Subcutaneous abdominal adipose tissue (tissue), 5 donors: ENCODE measurements at regions not wholly inside any gene's neighbourhood (a gene's known extent, or its start where the extent isn't known, plus 50 kb on each side); places are given as distances from the start of the nearest gene placed in this dataset.

Experiments used
- H3K27ac ChIP-seq: one replicate; pipeline ENCODE4 v1.7.0; 2013; ENCODE audit warnings: low read depth, mild to moderate bottlenecking, inconsistent platforms, low read length, moderate library complexity
- H3K27me3 ChIP-seq, 5 donors: one replicate each; pipeline ENCODE4 v1.7.0; 2013; ENCODE audit warnings: low read length in 5 of 5, inconsistent platforms in 1 of 5; ENCODE audit not compliant: control insufficient read depth in 5 of 5, insufficient read depth in 4 of 5
- H3K36me3 ChIP-seq, 5 donors: one replicate each; pipeline ENCODE4 v1.7.0; 2013; ENCODE audit warnings: low read length in 5 of 5; ENCODE audit not compliant: control insufficient read depth in 5 of 5, insufficient read depth in 5 of 5
- H3K4me1 ChIP-seq, 5 donors: one replicate each; pipeline ENCODE4 v1.7.0; 2013; ENCODE audit warnings: low read length in 5 of 5, mild to moderate bottlenecking in 3 of 5, moderate library complexity in 1 of 5; ENCODE audit not compliant: control insufficient read depth in 5 of 5, insufficient read depth in 5 of 5
- H3K4me3 ChIP-seq, 5 donors: one replicate each; pipeline ENCODE4 v1.7.0; 2013; ENCODE audit warnings: low read length in 5 of 5, low read depth in 1 of 5
- H3K9ac ChIP-seq, 5 donors: one replicate each; pipeline ENCODE4 v1.7.0; 2013; ENCODE audit warnings: low read length in 5 of 5, mild to moderate bottlenecking in 4 of 5, moderate library complexity in 3 of 5
- H3K9me3 ChIP-seq, 5 donors: one replicate each; pipeline ENCODE4 v1.7.0; 2013; ENCODE audit warnings: low read length in 5 of 5; ENCODE audit not compliant: control insufficient read depth in 5 of 5
- donor health status: healthy.
- donor health status: healthy.
- donor health status: healthy.
- donor health status: healthy.
- donor health status: healthy.

GRCh38 chr10:78584681-78585080 is 484.1 kb upstream of the ZMIZ1 start:
- no peaks in the 10 kb centered on the region for H3K27me3 ChIP-seq
- H3K9me3 ChIP-seq, result no peaks in the 10 kb centered on the region
- H3K36me3 ChIP-seq, result no peaks in the 10 kb centered on the region
- peaks cover 0 to 14% (median 9%) of the 10 kb centered on the region in 5 donors for H3K4me1 ChIP-seq
- H3K4me3 ChIP-seq, result no peak overlapping the region
- H3K27ac ChIP-seq, result no peak overlapping the region
- no peak overlapping the region for H3K9ac ChIP-seq

DNA sequence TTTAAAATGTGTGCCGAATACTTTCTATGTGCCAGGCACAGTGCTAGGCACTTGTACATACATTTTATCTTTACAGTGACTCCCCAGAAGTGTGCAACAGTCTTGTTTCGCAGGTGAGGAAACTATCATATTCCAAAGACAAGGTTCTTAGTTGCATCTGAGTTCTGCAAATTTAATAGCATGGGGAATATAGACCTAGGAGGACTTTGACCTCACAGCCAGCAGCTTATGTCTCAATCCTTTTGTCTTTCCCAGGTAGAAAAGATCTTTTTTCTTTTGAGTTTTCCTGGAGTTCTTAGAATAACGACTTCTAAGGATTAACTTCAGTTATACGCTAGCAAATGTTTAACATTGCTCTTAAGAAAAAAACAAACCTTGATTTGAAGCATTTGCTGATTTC is 482.8 kb upstream of the ZMIZ1 start:
- Histone ChIP-seq H3K9ac (no peak overlapping the region), H3K9me3 (no peaks in the 10 kb centered on the region), H3K36me3 (no peaks in the 10 kb centered on the region), H3K4me3 (no peak overlapping the region), H3K4me1 (peaks cover 0 to 10% (median 9%) of the 10 kb centered on the region in 5 donors), H3K27ac (no peak overlapping the region), H3K27me3 (no peaks in the 10 kb centered on the region)

GRCh38 chr10:78588194-78588811 is 480.5 kb upstream of the ZMIZ1 start:
- Histone ChIP-seq H3K36me3 (no peaks in the 10 kb centered on the region), H3K27ac (no peak overlapping the region), H3K9ac (no peak overlapping the region), H3K4me3 (no peak overlapping the region), H3K27me3 (no peaks in the 10 kb centered on the region), H3K9me3 (no peaks in the 10 kb centered on the region), H3K4me1 (peaks cover 0 to 10% (median 9%) of the 10 kb centered on the region in 5 donors)

DNA sequence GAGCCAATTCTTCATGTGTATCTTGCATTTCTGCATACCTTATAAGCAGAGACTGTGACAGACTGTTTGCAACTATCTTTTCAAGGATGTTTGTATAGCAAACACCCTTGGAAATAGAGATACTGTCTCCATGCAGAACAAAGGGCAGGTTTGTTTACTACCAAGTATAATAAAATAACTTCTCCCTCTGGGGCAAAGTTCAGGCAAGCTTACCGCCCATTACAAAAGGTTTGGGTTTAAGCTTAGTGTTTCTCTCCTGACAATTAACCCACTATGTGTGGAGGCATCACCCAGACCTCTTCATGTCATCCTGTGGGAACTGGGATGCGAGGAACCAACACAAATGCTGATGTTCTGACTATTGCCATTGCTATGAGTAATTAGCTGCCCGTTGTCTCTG is 479.1 kb upstream of the ZMIZ1 start:
- H3K27me3 ChIP-seq, result no peaks in the 10 kb centered on the region
- no peaks in the 10 kb centered on the region for H3K9me3 ChIP-seq
- no peaks in the 10 kb centered on the region for H3K36me3 ChIP-seq
- no peak overlapping the region for H3K4me3 ChIP-seq
- no peak overlapping the region for H3K27ac ChIP-seq
- no peak overlapping the region for H3K9ac ChIP-seq
- peaks cover 0 to 10% (median 9%) of the 10 kb centered on the region in 5 donors for H3K4me1 ChIP-seq

- H3K9me3 ChIP-seq, result no peaks in the 10 kb centered on the region
- H3K4me3 ChIP-seq, result no peak overlapping the region
- H3K9ac ChIP-seq, result no peak overlapping the region
- H3K27ac ChIP-seq, result no peak overlapping the region
- H3K36me3 ChIP-seq, result no peaks in the 10 kb centered on the region
- no peaks in the 10 kb centered on the region for H3K27me3 ChIP-seq
- peaks cover 0 to 10% (median 9%) of the 10 kb centered on the region in 5 donors for H3K4me1 ChIP-seq
Observed at GRCh38 chr10:78591066-78591465, 477.7 kb upstream of the ZMIZ1 start.

- Histone ChIP-seq H3K9me3 (no peaks in the 10 kb centered on the region), H3K4me3 (no peak overlapping the region), H3K27ac (no peak overlapping the region), H3K27me3 (peaks cover 0 to 2% (median 0%) of the 10 kb centered on the region in 5 donors), H3K4me1 (no peaks in the 10 kb centered on the region), H3K36me3 (no peaks in the 10 kb centered on the region), H3K9ac (no peak overlapping the region)
Observed at GRCh38 chr10:78594559-78595268, 474.1 kb upstream of the ZMIZ1 start.

- Histone ChIP-seq H3K27me3 (peaks cover 0 to 2% (median 0%) of the 10 kb centered on the region in 5 donors), H3K9me3 (no peaks in the 10 kb centered on the region), H3K27ac (no peak overlapping the region), H3K4me1 (no peaks in the 10 kb centered on the region), H3K4me3 (no peak overlapping the region), H3K36me3 (no peaks in the 10 kb centered on the region), H3K9ac (no peak overlapping the region)
Observed at GRCh38 chr10:78595269-78595619, 473.5 kb upstream of the ZMIZ1 start.

DNA sequence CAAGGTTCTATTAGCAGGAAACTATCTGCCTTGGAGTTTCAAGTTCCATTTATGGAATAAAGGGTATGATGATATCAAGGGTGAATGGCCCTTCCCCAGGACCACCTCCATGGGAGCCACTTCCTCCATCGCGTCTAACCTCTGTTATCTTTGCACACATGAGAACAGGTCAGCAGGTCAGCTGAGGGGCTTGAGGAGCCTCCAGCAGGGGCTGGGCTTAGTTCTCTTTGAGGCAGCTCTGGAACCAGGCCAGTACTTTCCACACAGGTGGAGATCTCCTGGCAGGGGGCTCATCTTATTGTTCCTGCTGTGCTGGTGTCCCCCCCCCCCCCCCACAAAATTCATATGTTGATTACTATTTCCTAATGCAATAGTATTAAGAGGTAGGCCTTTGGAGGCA is 472.2 kb upstream of the ZMIZ1 start:
- no peak overlapping the region for H3K9ac ChIP-seq
- no peaks in the 10 kb centered on the region for H3K4me1 ChIP-seq
- H3K27ac ChIP-seq, result no peak overlapping the region
- H3K9me3 ChIP-seq, result no peaks in the 10 kb centered on the region
- peaks cover 0 to 2% (median 0%) of the 10 kb centered on the region in 5 donors for H3K27me3 ChIP-seq
- no peaks in the 10 kb centered on the region for H3K36me3 ChIP-seq
- H3K4me3 ChIP-seq, result no peak overlapping the region

DNA sequence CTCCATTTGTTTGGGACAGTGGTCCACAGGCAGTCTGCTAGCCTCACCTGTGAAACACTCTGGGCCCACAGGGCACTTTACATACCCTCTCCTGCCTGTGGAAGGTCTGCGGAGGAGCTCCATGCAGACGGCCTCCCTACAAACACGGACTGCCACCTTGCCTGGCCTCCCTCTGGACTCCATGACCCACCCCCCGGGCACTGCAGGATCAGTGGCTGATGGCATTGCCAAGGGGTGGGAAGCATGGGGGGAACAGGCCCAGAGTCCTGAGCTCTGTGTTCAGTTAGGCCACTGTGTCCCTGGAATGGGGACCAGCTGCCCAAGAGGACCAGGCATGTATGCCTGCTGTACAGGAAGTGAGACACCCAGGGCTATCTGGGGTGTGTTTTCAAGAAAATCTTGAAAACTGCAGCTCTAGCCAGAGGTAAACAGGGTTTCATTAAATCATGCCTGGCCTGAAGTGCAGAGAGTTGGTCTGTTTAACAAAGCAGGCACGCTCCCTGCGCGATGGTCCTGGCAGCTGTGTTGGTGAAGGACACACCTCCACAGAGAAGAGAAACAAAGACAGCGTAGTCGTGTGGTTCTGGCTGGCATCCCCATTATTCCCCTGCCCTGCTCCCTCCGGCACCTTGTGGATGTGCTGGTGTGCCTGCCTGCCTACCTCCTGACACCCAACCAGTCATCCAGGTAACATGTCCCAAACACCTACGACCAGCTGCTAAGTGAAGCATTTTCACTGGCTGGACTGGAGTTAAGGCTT is 470.8 kb upstream of the ZMIZ1 start:
- no peak overlapping the region for H3K4me3 ChIP-seq
- H3K4me1 ChIP-seq, result no peaks in the 10 kb centered on the region
- H3K27me3 ChIP-seq, result peaks cover 0 to 2% (median 0%) of the 10 kb centered on the region in 5 donors
- H3K9ac ChIP-seq, result no peak overlapping the region
- no peak overlapping the region for H3K27ac ChIP-seq
- no peaks in the 10 kb centered on the region for H3K9me3 ChIP-seq
- H3K36me3 ChIP-seq, result no peaks in the 10 kb centered on the region
